Activated naive CD8-positive, alpha-beta T cell (primary cell): ENCODE measurements at regions not wholly inside any gene's neighbourhood (a gene's known extent, or its start where the extent isn't known, plus 50 kb on each side); places are given as distances from the start of the nearest gene placed in this dataset.
A peak's percentile ranks its signal among the peaks of the same experiment; 100 is the strongest.

Experiments used
- H3K27ac Mint-ChIP-seq: one replicate; pipeline ENCODE4 v1.8.0; 2021; ENCODE audit warnings: mixed read lengths
- H3K27me3 Mint-ChIP-seq: one replicate; pipeline ENCODE4 v1.8.0; 2021; ENCODE audit warnings: mixed read lengths
- H3K36me3 Mint-ChIP-seq: one replicate; pipeline ENCODE4 v1.8.0; 2021; ENCODE audit warnings: mixed read lengths
- H3K4me1 Mint-ChIP-seq: one replicate; pipeline ENCODE4 v1.8.0; 2021; ENCODE audit warnings: low read depth, mixed read lengths
- H3K4me3 Mint-ChIP-seq: one replicate; pipeline ENCODE4 v1.8.0; 2021; ENCODE audit warnings: mild to moderate bottlenecking, mixed read lengths
- H3K9me3 Mint-ChIP-seq: one replicate; pipeline ENCODE4 v1.8.0; 2021; ENCODE audit warnings: low read depth, mixed read lengths

GRCh38 chrX:16476692-16477091 lies 173.3 kb upstream of the S100G start:
- Mint-ChIP-seq H3K36me3 (no peaks in the 10 kb centered on the region), H3K4me3 (no peak overlapping the region), H3K27ac (no peak overlapping the region), H3K27me3 (no peaks in the 10 kb centered on the region), H3K9me3 (no peaks in the 10 kb centered on the region), H3K4me1 (peaks cover 20% of the 10 kb centered on the region)

- Mint-ChIP-seq H3K27ac (peak overlapping the region; percentile 72), H3K4me3 (no peak overlapping the region), H3K9me3 (no peaks in the 10 kb centered on the region), H3K36me3 (no peaks in the 10 kb centered on the region), H3K27me3 (no peaks in the 10 kb centered on the region), H3K4me1 (peaks cover 27% of the 10 kb centered on the region)
Observed at GRCh38 chrX:16479206-16479869, 170.6 kb upstream of the S100G start.

- H3K4me1 Mint-ChIP-seq: peaks cover 34% of the 10 kb centered on the region
- H3K27ac Mint-ChIP-seq: peak overlapping the region; percentile 72
Observed at GRCh38 chrX:16480049-16480448, 169.9 kb upstream of the S100G start.

GRCh38 chrX:16484338-16484737 lies 165.6 kb upstream of the S100G start:
- no peaks in the 10 kb centered on the region for H3K9me3 Mint-ChIP-seq
- no peaks in the 10 kb centered on the region for H3K36me3 Mint-ChIP-seq
- peak overlapping the region; percentile 9 for H3K4me3 Mint-ChIP-seq
- H3K27ac Mint-ChIP-seq: peak overlapping the region; percentile 54
- peaks cover 36% of the 10 kb centered on the region for H3K4me1 Mint-ChIP-seq
- no peaks in the 10 kb centered on the region for H3K27me3 Mint-ChIP-seq

More at GRCh38 chrX:16480049-16480448, 169.9 kb upstream of the S100G start:
- no peaks in the 10 kb centered on the region for H3K36me3 Mint-ChIP-seq
- H3K4me3 Mint-ChIP-seq: no peak overlapping the region
- no peaks in the 10 kb centered on the region for H3K9me3 Mint-ChIP-seq
- H3K27me3 Mint-ChIP-seq: no peaks in the 10 kb centered on the region

- no peaks in the 10 kb centered on the region for H3K36me3 Mint-ChIP-seq
- H3K4me1 Mint-ChIP-seq: peaks cover 28% of the 10 kb centered on the region
- no peaks in the 10 kb centered on the region for H3K27me3 Mint-ChIP-seq
- H3K27ac Mint-ChIP-seq: no peak overlapping the region
- no peaks in the 10 kb centered on the region for H3K9me3 Mint-ChIP-seq
- H3K4me3 Mint-ChIP-seq: no peak overlapping the region
Observed at GRCh38 chrX:16487620-16488385, 162.2 kb upstream of the S100G start.

GRCh38 chrX:16488959-16489358 lies 161.0 kb upstream of the S100G start:
- no peak overlapping the region for H3K4me3 Mint-ChIP-seq
- H3K4me1 Mint-ChIP-seq: peaks cover 22% of the 10 kb centered on the region
- peak overlapping the region; percentile 46 for H3K27ac Mint-ChIP-seq
- H3K9me3 Mint-ChIP-seq: no peaks in the 10 kb centered on the region
- no peaks in the 10 kb centered on the region for H3K27me3 Mint-ChIP-seq
- H3K36me3 Mint-ChIP-seq: no peaks in the 10 kb centered on the region

GRCh38 chrX:16491461-16491860 lies 158.5 kb upstream of the S100G start:
- Mint-ChIP-seq H3K27ac (no peak overlapping the region), H3K27me3 (no peaks in the 10 kb centered on the region), H3K4me3 (no peak overlapping the region)

GRCh38 chrX:16496175-16496574 lies 153.8 kb upstream of the S100G start:
- no peaks in the 10 kb centered on the region for H3K4me1 Mint-ChIP-seq
- H3K4me3 Mint-ChIP-seq: no peak overlapping the region
- no peak overlapping the region for H3K27ac Mint-ChIP-seq
- H3K9me3 Mint-ChIP-seq: no peaks in the 10 kb centered on the region
- H3K27me3 Mint-ChIP-seq: no peaks in the 10 kb centered on the region
- no peaks in the 10 kb centered on the region for H3K36me3 Mint-ChIP-seq

More at GRCh38 chrX:16491461-16491860, 158.5 kb upstream of the S100G start:
- Mint-ChIP-seq H3K9me3 (no peaks in the 10 kb centered on the region), H3K4me1 (peaks cover under 1% of the 10 kb centered on the region), H3K36me3 (no peaks in the 10 kb centered on the region)

- Mint-ChIP-seq H3K9me3 (no peaks in the 10 kb centered on the region), H3K27me3 (no peaks in the 10 kb centered on the region), H3K27ac (no peak overlapping the region), H3K36me3 (peaks cover 2% of the 10 kb centered on the region), H3K4me1 (no peaks in the 10 kb centered on the region), H3K4me3 (no peak overlapping the region)
Observed at GRCh38 chrX:16511796-16512776, 137.9 kb upstream of the S100G start.

GRCh38 chrX:16516232-16516876 lies 133.6 kb upstream of the S100G start:
- no peaks in the 10 kb centered on the region for H3K27me3 Mint-ChIP-seq
- no peaks in the 10 kb centered on the region for H3K9me3 Mint-ChIP-seq
- H3K4me1 Mint-ChIP-seq: no peaks in the 10 kb centered on the region
- H3K4me3 Mint-ChIP-seq: no peak overlapping the region
- peaks cover 6% of the 10 kb centered on the region for H3K36me3 Mint-ChIP-seq
- H3K27ac Mint-ChIP-seq: no peak overlapping the region

- Mint-ChIP-seq H3K36me3 (peaks cover 6% of the 10 kb centered on the region), H3K4me1 (no peaks in the 10 kb centered on the region), H3K27me3 (no peaks in the 10 kb centered on the region), H3K27ac (no peak overlapping the region), H3K4me3 (no peak overlapping the region), H3K9me3 (no peaks in the 10 kb centered on the region)
Observed at GRCh38 chrX:16517039-16517605, 132.8 kb upstream of the S100G start.

- Mint-ChIP-seq H3K4me1 (no peaks in the 10 kb centered on the region), H3K27ac (no peak overlapping the region), H3K27me3 (no peaks in the 10 kb centered on the region), H3K4me3 (no peak overlapping the region), H3K36me3 (peaks cover 6% of the 10 kb centered on the region), H3K9me3 (no peaks in the 10 kb centered on the region)
Observed at GRCh38 chrX:16518131-16518530, 131.8 kb upstream of the S100G start.

GRCh38 chrX:16524316-16524715 lies 125.6 kb upstream of the S100G start:
- Mint-ChIP-seq H3K9me3 (no peaks in the 10 kb centered on the region), H3K27ac (no peak overlapping the region), H3K36me3 (peaks cover 2% of the 10 kb centered on the region), H3K4me1 (peaks cover 24% of the 10 kb centered on the region), H3K4me3 (no peak overlapping the region), H3K27me3 (no peaks in the 10 kb centered on the region)

- Mint-ChIP-seq H3K27ac (no peak overlapping the region), H3K9me3 (no peaks in the 10 kb centered on the region), H3K4me1 (peaks cover 34% of the 10 kb centered on the region), H3K4me3 (no peak overlapping the region), H3K27me3 (no peaks in the 10 kb centered on the region), H3K36me3 (peaks cover 2% of the 10 kb centered on the region)
Observed at GRCh38 chrX:16526003-16526402, 124.0 kb upstream of the S100G start.
